ENCODE measurements at regions not wholly inside any gene's neighbourhood (a gene's known extent, or its start where the extent isn't known, plus 50 kb on each side); places are given as distances from the start of the nearest gene placed in this dataset.

- H3K9me3 Mint-ChIP-seq (ENCODE audit: low read depth): peaks cover 3% of the 10 kb centered on the region
- peaks cover 4% of the 10 kb centered on the region for H3K27me3 Mint-ChIP-seq
- H3K4me3 Mint-ChIP-seq: no peak overlapping the region
- no peak for ATAC-seq
- CTCF ChIA-PET: no interaction called here
- no peaks in the 10 kb centered on the region for H3K36me3 Mint-ChIP-seq (ENCODE audit: low read depth)
- intact Hi-C loops (cut with DNase I, micrococcal nuclease): no loop called here
- no peaks in the 10 kb centered on the region for H3K4me1 Mint-ChIP-seq
- no peak overlapping the region for H3K27ac Mint-ChIP-seq
- no peak for DNase-seq
- POLR2A ChIA-PET: interaction anchor here (0.7 kb wide), 1 partner anchor 71 kb away, joined by 4 read pairs; no protein-coding TSS in a partner anchor
These were observed 128.5 kb downstream of the QRSL1 start for GRCh38 chr6:106757722-106758467.

DNA sequence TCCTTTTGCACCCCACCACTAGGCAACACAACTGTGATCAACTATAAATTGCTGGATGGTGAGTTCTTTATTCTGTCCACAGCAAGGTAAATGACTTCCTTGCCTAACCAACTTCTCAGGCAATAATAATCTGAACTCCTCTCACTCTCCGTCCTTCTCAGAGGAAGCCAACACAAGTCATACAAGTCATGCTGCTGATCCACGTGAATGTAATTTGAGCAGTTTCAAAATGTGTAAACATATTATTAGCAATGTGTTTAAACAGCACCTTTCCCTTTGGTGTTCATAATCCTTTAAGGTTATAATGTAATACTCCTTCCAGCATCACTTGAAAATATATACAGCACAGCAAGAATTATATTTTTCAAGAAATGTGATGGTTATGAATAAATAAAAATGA, 127.9 kb downstream of the QRSL1 start:
- POLR2A ChIA-PET: no interaction called here
- H3K4me1 Mint-ChIP-seq: no peaks in the 10 kb centered on the region
- ATAC-seq (no peak), DNase-seq (no peak)
- peaks cover 4% of the 10 kb centered on the region for H3K27me3 Mint-ChIP-seq
- H3K4me3 Mint-ChIP-seq: no peak overlapping the region
- CTCF ChIA-PET: no interaction called here
- H3K9me3 Mint-ChIP-seq (ENCODE audit: low read depth): no peaks in the 10 kb centered on the region
- H3K27ac Mint-ChIP-seq: no peak overlapping the region
- no peaks in the 10 kb centered on the region for H3K36me3 Mint-ChIP-seq (ENCODE audit: low read depth)
- intact Hi-C loops (cut with DNase I, micrococcal nuclease): no loop called here

DNA sequence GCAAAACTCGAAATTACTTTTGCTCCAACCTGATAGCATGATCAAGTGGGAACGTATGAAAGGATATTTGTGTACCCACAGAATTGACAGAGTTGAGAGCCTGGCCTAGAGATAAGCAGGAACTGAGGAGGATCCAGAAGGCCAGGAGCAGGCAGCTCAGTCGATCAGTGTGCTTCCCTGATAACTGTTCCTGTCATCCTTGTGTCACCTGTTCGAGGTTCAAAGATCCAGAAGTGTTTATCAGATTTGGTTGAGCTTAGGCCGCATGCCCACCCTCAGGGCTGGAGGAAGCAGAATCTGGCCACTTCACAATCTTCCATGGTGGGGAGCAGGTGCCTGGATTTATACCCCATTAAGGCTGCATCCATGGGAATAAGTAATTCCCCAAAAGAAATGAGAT, 124.8 kb downstream of the QRSL1 start:
- Mint-ChIP-seq H3K27me3 (peaks cover 2% of the 10 kb centered on the region), H3K36me3 (ENCODE audit: low read depth) (no peaks in the 10 kb centered on the region), H3K4me1 (no peaks in the 10 kb centered on the region), H3K4me3 (no peak overlapping the region), H3K9me3 (ENCODE audit: low read depth) (no peaks in the 10 kb centered on the region), H3K27ac (no peak overlapping the region)
- CTCF ChIA-PET: interaction anchor here (1.2 kb wide), 1 partner anchor 243 kb away, joined by 4 read pairs; no protein-coding TSS in a partner anchor
- intact Hi-C loops (cut with DNase I, micrococcal nuclease): no loop called here
- no peak for DNase-seq
- POLR2A ChIA-PET: no interaction called here
- ATAC-seq: no peak

GRCh38 chr6:106752641-106753040, 123.3 kb downstream of the QRSL1 start:
- ATAC-seq: no peak
- no peak for DNase-seq
- Mint-ChIP-seq H3K36me3 (ENCODE audit: low read depth) (no peaks in the 10 kb centered on the region), H3K9me3 (ENCODE audit: low read depth) (no peaks in the 10 kb centered on the region), H3K27me3 (peaks cover 6% of the 10 kb centered on the region), H3K4me3 (no peak overlapping the region), H3K4me1 (no peaks in the 10 kb centered on the region), H3K27ac (no peak overlapping the region)
- intact Hi-C loops (cut with DNase I, micrococcal nuclease): no loop called here
- ChIA-PET POLR2A (no interaction called here), CTCF (no interaction called here)

- Mint-ChIP-seq H3K4me1 (no peaks in the 10 kb centered on the region), H3K4me3 (no peak overlapping the region), H3K36me3 (ENCODE audit: low read depth) (no peaks in the 10 kb centered on the region), H3K9me3 (ENCODE audit: low read depth) (no peaks in the 10 kb centered on the region), H3K27ac (no peak overlapping the region), H3K27me3 (peaks cover 4% of the 10 kb centered on the region)
- intact Hi-C loops (cut with DNase I, micrococcal nuclease): no loop called here
- ChIA-PET POLR2A (no interaction called here), CTCF (interaction anchor here (0.7 kb wide), 1 partner anchor 240 kb away, joined by 3 read pairs; no protein-coding TSS in a partner anchor)
- ATAC-seq (no peak), DNase-seq (no peak)
These were observed 122.3 kb downstream of the QRSL1 start for GRCh38 chr6:106751501-106752252.

DNA sequence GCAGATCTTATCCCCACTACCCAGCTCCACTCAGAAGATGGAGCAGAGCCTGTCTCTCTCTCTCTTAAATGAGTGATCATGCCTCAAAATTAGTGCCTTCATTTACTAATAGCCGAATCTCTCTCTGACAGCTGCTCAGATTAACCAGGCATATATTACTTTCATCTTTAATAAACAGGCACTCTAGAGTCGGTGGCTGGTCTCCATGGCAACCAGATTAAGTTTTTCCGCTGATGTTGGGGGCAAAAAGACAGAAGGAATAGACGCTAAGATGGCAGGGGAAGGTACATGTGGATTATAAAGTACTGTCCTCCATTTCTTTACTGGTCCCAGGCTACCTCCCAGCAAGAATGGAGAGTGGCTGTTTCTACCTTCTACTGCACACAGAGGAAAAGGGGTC, 121.6 kb downstream of the QRSL1 start:
- Mint-ChIP-seq H3K27me3 (peaks cover 4% of the 10 kb centered on the region), H3K27ac (no peak overlapping the region), H3K9me3 (ENCODE audit: low read depth) (no peaks in the 10 kb centered on the region), H3K36me3 (ENCODE audit: low read depth) (no peaks in the 10 kb centered on the region), H3K4me3 (no peak overlapping the region), H3K4me1 (no peaks in the 10 kb centered on the region)
- DNase-seq (no peak), ATAC-seq (no peak)
- intact Hi-C loops (cut with DNase I, micrococcal nuclease): no loop called here
- ChIA-PET POLR2A (no interaction called here), CTCF (no interaction called here)

DNA sequence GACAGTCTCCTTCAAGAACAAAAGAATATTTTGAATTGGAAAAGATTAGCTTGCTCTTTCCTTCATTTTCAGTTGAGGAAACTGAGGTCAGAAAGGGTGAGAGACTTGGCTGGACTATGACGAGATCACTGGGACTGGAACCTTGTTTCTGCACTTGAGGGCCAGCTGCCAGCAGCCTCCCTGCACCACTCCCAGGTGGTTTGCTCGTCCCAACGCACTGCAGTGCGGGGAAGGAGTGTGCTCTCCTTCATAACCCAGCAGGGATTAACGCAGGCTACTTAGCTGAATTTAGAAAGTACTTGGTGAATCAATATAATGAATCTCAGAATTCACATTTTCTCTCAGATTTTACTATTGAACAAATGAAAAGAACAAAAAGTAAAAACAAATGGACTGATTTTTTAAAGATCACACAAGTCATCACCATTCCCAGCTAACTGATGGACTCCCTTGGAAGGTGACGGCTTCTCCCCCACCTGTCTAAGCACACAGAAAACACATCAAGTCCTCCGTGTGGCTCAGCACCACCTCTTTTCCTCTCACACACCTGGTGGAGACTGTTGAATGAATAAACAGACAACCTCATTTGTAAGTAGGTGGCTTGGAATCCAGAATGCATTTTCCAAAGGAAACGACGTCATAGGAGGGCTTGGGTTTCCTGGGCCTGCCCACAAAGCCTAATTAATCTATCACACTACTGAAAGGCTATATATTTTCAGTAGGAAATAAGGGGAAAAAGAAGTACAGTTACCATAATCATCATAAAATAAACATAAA, 121.0 kb downstream of the QRSL1 start:
- no peak for DNase-seq
- no peak for ATAC-seq
- POLR2A ChIA-PET: no interaction called here
- Mint-ChIP-seq H3K9me3 (ENCODE audit: low read depth) (no peaks in the 10 kb centered on the region), H3K36me3 (ENCODE audit: low read depth) (no peaks in the 10 kb centered on the region), H3K4me3 (no peak overlapping the region), H3K27ac (no peak overlapping the region), H3K4me1 (no peaks in the 10 kb centered on the region), H3K27me3 (peaks cover 8% of the 10 kb centered on the region)
- CTCF ChIA-PET: interaction anchor here (0.7 kb wide), 1 partner anchor 19 kb away, joined by 3 read pairs; no protein-coding TSS in a partner anchor
- intact Hi-C loops (cut with DNase I, micrococcal nuclease): no loop called here

GRCh38 chr6:106749609-106750008, 120.2 kb downstream of the QRSL1 start:
- POLR2A ChIA-PET: no interaction called here
- H3K36me3 Mint-ChIP-seq (ENCODE audit: low read depth): no peaks in the 10 kb centered on the region

DNA sequence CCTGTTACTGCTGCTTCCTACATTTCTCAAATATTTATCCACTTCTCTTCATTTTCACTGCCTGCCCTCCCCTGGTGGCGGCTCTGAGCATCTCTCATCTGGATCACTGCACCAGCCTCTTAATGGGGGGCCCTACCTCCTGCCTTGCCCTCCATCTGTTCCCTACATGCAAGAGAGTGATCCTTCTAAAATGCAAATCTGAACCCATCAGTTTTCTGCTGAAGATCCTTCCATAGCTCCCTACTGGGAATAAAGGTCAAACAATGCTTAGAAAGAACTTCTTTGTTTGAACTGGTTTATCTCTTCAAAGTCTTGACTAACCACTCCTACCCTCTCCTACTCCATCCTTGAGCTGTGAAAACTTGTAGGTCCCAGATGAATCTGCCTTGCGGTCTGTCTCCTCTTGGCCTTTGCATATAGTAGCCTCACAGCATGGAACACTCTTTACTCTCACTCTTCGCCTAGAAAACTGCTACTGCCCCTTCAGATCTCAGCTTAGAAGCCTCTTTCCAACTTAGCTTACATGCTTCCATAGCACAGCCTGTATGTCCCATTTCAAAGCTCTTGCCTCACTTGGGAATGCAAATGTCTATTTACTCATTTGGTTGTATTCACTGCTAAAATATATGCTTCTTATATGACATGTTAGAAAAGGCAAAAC, 119.3 kb downstream of the QRSL1 start:
- POLR2A ChIA-PET: no interaction called here
- Mint-ChIP-seq H3K4me3 (no peak overlapping the region), H3K27ac (no peak overlapping the region), H3K4me1 (no peaks in the 10 kb centered on the region), H3K9me3 (ENCODE audit: low read depth) (no peaks in the 10 kb centered on the region), H3K36me3 (ENCODE audit: low read depth) (no peaks in the 10 kb centered on the region), H3K27me3 (peaks cover 17% of the 10 kb centered on the region)
- intact Hi-C loops (cut with DNase I, micrococcal nuclease): no loop called here
- ATAC-seq (no peak), DNase-seq (no peak)
- CTCF ChIA-PET: no interaction called here

More at GRCh38 chr6:106749609-106750008, 120.2 kb downstream of the QRSL1 start:
- intact Hi-C loops (cut with DNase I, micrococcal nuclease): no loop called here
- DNase-seq (no peak), ATAC-seq (no peak)
- Mint-ChIP-seq H3K27ac (no peak overlapping the region), H3K9me3 (ENCODE audit: low read depth) (no peaks in the 10 kb centered on the region), H3K27me3 (peaks cover 9% of the 10 kb centered on the region), H3K4me1 (no peaks in the 10 kb centered on the region), H3K4me3 (no peak overlapping the region)
- CTCF ChIA-PET: interaction anchor here (0.6 to 0.7 kb wide), 2 partner anchors 20 to 1978 kb away, joined by 3 read pairs; no protein-coding TSS in a partner anchor

DNA sequence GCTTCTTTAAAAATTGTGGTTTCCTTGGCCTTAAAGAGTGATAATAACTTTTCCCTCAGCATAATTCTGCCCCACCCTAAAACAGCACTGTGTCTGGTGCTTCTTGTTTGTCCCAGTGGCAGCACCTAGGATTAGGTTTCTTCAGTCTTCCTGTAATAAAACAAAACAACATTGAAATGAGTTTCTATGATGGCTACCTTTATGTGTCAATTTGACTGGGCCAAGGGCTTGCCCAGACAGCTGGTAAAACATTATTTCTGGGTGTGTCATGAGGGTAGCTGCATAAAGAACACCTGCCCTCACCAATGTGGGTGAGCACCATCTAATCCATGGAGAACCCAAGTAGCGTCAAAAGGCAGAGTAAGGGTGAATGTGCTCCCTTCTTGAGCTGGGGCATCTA, 117.8 kb downstream of the QRSL1 start:
- H3K4me3 Mint-ChIP-seq: no peak overlapping the region

DNA sequence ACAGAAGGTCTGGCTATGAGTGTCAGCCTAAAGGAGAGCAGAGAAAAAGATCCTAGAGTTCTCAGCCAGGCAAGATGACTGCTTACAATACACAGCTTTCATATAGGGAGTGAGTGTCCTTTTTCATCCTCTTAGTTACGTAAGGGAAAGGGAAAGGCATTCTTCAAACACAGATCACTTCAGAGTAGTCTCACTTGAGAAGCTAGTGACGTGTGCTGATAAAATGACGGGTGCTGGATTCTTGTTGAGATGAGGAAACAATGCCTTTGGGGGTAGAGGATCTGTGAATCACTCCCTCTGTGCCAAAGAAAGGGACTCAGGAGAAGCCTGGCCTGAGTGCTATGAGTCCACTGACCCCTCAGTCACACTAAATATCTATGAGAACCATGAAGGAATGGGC, 117.3 kb downstream of the QRSL1 start:
- POLR2A ChIA-PET: no interaction called here
- H3K9me3 Mint-ChIP-seq (ENCODE audit: low read depth): no peaks in the 10 kb centered on the region
- H3K36me3 Mint-ChIP-seq (ENCODE audit: low read depth): no peaks in the 10 kb centered on the region

More for the DNA sequence above, 117.8 kb downstream of the QRSL1 start:
- no peak for ATAC-seq
- Mint-ChIP-seq H3K4me1 (no peaks in the 10 kb centered on the region), H3K36me3 (ENCODE audit: low read depth) (no peaks in the 10 kb centered on the region), H3K9me3 (ENCODE audit: low read depth) (no peaks in the 10 kb centered on the region), H3K27ac (no peak overlapping the region), H3K27me3 (peaks cover 17% of the 10 kb centered on the region)
- intact Hi-C loops (cut with DNase I, micrococcal nuclease): no loop called here
- no peak for DNase-seq
- CTCF ChIA-PET: interaction anchor here (0.6 kb wide), 1 partner anchor 1019 kb away, joined by 4 read pairs; no protein-coding TSS in a partner anchor
- POLR2A ChIA-PET: no interaction called here

More for the DNA sequence above, 117.3 kb downstream of the QRSL1 start:
- Mint-ChIP-seq H3K4me3 (no peak overlapping the region), H3K27me3 (peaks cover 17% of the 10 kb centered on the region), H3K27ac (no peak overlapping the region), H3K4me1 (no peaks in the 10 kb centered on the region)
- intact Hi-C loops (cut with DNase I, micrococcal nuclease): no loop called here
- CTCF ChIA-PET: interaction anchor here (0.6 kb wide), 1 partner anchor 1019 kb away, joined by 4 read pairs; no protein-coding TSS in a partner anchor
- DNase-seq (no peak), ATAC-seq (no peak)

All from activated CD4-positive, alpha-beta T cell treated with anti-CD3 and anti-CD28 coated beads for 36 hours (primary cell).